HFFc6 (cell line): ENCODE measurements at regions not wholly inside any gene's neighbourhood (a gene's known extent, or its start where the extent isn't known, plus 50 kb on each side); places are given as distances from the start of the nearest gene placed in this dataset.
A peak's percentile ranks its signal among the peaks of the same experiment; 100 is the strongest.

Experiments
- DNase-seq: peaks from one replicate; pipeline ENCODE4 v3.0.0-alpha.2; 2018
- H3K27ac Mint-ChIP-seq: 2 replicates; pipeline ENCODE4 v1.8.0; 2020; ENCODE audit warnings: mild to moderate bottlenecking, mixed read lengths
- H3K27me3 Mint-ChIP-seq: 2 replicates; pipeline ENCODE4 v1.8.0; 2021; ENCODE audit warnings: mild to moderate bottlenecking, moderate library complexity, mixed read lengths; ENCODE audit not compliant: insufficient read depth
- H3K36me3 Mint-ChIP-seq: 2 replicates; pipeline ENCODE4 v1.8.0; 2021; ENCODE audit warnings: low read depth, mixed read lengths
- H3K4me1 Mint-ChIP-seq: 2 replicates; pipeline ENCODE4 v1.8.0; 2020; ENCODE audit warnings: low read depth, mixed read lengths
- H3K4me3 Mint-ChIP-seq: 2 replicates; pipeline ENCODE4 v1.8.0; 2020; ENCODE audit warnings: mild to moderate bottlenecking, moderate library complexity, mixed read lengths
- H3K9me3 Mint-ChIP-seq: 2 replicates; pipeline ENCODE4 v1.8.0; 2020; ENCODE audit warnings: mild to moderate bottlenecking, mixed read lengths
- TF ChIP-seq, protein P1 (sequence below): fragments of 200-600 bp; sonication (generic); IDR thresholded peaks from 2 replicates; pipeline ENCODE4 v1.5.0; 2021; ENCODE audit warnings: antibody characterized with exemption, mild to moderate bottlenecking

DNA sequence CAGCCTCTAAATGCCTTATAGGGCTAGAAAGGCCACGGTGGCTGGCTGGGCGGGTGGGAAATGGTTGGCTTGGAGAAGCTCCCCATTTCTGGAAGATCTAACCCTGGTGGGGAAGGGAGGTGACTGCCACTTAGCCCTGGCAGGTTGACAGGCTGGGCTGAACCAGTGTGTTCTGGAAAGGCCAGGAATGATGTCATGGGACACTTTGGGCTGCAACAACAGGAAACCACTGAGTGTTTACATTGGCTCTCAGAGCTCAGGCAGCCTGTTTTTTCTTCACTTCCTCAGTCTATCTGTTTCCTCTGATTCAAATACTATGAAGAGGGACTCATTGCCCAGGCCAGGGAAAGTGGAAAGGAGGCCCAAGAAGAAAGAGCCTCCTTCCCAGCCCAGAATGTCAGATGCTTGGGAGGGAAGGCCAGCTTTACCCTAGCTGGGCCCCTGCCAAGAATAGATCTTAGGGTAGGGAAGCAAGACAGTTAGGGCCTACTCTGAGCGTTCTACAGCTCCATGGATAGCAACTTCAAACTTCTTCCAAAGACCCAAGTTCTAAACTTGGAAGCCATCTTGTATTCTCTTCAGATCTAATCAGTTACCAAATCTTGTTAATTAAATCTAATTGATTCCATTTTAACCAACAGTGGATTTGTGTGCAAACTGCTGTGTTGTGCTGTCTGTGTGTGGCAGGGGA lies 65.8 kb upstream of the MSN start:
- H3K27me3 Mint-ChIP-seq: no peaks in the 10 kb centered on the region; the same call in 1 of the 2 replicates
- H3K4me3 Mint-ChIP-seq: peak overlapping the region; percentile 20; the same call in 1 of the 2 replicates
- peak; percentile 77 for DNase-seq
- peaks cover 56% of the 10 kb centered on the region for H3K4me1 Mint-ChIP-seq
- peak overlapping the region; percentile 83 for H3K27ac Mint-ChIP-seq
- TF ChIP-seq, protein P1, sequence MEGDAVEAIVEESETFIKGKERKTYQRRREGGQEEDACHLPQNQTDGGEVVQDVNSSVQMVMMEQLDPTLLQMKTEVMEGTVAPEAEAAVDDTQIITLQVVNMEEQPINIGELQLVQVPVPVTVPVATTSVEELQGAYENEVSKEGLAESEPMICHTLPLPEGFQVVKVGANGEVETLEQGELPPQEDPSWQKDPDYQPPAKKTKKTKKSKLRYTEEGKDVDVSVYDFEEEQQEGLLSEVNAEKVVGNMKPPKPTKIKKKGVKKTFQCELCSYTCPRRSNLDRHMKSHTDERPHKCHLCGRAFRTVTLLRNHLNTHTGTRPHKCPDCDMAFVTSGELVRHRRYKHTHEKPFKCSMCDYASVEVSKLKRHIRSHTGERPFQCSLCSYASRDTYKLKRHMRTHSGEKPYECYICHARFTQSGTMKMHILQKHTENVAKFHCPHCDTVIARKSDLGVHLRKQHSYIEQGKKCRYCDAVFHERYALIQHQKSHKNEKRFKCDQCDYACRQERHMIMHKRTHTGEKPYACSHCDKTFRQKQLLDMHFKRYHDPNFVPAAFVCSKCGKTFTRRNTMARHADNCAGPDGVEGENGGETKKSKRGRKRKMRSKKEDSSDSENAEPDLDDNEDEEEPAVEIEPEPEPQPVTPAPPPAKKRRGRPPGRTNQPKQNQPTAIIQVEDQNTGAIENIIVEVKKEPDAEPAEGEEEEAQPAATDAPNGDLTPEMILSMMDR: peak; percentile 30; the same call in 1 of the 2 replicates
- H3K36me3 Mint-ChIP-seq: no peaks in the 10 kb centered on the region
- no peaks in the 10 kb centered on the region for H3K9me3 Mint-ChIP-seq

DNA sequence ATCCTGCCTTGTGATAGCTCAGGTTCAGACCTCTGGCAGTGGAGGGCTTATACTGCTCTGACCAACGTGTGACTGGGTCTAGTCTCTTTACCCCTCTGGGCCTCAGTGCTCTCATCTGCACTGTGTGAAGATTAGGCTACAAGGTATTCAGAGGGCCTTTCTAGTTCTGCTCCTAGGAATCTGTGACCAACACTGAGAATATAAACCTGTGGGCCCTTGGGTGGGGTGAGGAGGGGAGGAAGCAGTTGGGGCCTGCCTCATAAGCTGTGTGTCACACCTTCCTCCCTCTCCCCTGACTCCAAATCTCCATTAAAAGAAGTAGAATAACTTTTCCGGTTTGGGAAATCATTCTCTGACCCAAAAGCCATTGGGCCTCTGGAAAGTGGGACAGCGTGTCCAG lies 66.3 kb upstream of the MSN start:
- Mint-ChIP-seq H3K27ac (peak overlapping the region; percentile 83), H3K4me1 (peaks cover 60% of the 10 kb centered on the region), H3K27me3 (no peaks in the 10 kb centered on the region; the same call in 1 of the 2 replicates), H3K4me3 (no peak overlapping the region), H3K9me3 (no peaks in the 10 kb centered on the region), H3K36me3 (no peaks in the 10 kb centered on the region)
- TF ChIP-seq, protein P1: no peak
- no peak for DNase-seq

DNA sequence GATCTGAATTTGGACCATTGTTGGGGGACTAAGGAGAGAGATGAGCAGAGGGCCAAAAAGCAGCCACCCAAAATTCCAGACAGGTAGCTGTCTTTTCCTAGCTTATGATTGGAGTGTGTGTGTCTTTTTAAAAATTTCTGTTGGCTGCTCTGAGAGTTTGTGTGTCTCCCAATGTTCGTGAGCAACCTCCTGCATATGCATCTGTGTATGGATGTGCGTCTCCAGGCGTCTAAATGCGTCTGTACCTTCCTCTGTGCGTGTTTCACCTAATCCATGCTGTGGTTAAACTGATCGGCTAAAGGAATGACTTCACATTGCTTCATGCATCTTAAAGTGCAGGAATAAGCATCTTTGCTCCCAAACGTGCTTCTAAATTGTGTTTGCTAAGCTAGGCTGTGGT lies 65.5 kb upstream of the LAS1L start:
- peaks cover 61% of the 10 kb centered on the region for H3K4me1 Mint-ChIP-seq

DNA sequence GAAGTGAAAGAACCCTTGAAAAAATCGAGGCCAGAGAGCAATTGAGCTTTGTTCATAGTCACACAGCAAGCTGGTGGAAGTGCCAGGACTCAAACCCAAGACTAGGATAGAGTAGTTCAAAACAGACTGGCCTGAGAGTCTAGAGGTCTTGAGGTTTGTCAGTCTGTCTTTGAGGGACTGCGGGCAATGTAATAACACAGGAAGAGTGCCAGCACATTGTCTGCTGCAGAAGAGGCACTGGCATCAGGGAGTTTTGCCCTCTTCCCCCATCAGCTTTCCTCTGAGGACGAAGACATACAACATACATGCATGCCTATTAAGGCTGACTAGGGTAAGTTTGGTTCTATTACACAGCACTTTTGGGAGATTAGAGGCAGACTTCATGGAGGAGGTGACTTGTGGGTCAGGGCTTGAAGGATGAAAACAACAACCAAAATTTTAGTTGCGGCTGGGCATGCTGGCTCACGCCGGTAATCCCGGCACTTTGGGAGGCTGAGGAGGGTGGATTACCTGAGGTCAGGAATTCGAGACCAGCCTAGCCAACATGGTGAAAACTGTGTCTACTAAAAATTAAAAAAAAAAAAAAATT lies 64.1 kb upstream of the LAS1L start:
- H3K4me1 Mint-ChIP-seq: peaks cover 53% of the 10 kb centered on the region
- no peak overlapping the region for H3K27ac Mint-ChIP-seq
- no peak for DNase-seq
- H3K36me3 Mint-ChIP-seq: no peaks in the 10 kb centered on the region
- no peaks in the 10 kb centered on the region; the same call in none of the 2 replicates for H3K27me3 Mint-ChIP-seq
- H3K9me3 Mint-ChIP-seq: no peaks in the 10 kb centered on the region
- H3K4me3 Mint-ChIP-seq: no peak overlapping the region
- TF ChIP-seq, protein P1: no peak

More for the DNA sequence above, 65.5 kb upstream of the LAS1L start:
- Mint-ChIP-seq H3K4me3 (no peak overlapping the region), H3K27me3 (no peaks in the 10 kb centered on the region; the same call in 1 of the 2 replicates), H3K27ac (no peak overlapping the region), H3K36me3 (no peaks in the 10 kb centered on the region), H3K9me3 (no peaks in the 10 kb centered on the region)
- no peak for DNase-seq
- TF ChIP-seq, protein P1: no peak

DNA sequence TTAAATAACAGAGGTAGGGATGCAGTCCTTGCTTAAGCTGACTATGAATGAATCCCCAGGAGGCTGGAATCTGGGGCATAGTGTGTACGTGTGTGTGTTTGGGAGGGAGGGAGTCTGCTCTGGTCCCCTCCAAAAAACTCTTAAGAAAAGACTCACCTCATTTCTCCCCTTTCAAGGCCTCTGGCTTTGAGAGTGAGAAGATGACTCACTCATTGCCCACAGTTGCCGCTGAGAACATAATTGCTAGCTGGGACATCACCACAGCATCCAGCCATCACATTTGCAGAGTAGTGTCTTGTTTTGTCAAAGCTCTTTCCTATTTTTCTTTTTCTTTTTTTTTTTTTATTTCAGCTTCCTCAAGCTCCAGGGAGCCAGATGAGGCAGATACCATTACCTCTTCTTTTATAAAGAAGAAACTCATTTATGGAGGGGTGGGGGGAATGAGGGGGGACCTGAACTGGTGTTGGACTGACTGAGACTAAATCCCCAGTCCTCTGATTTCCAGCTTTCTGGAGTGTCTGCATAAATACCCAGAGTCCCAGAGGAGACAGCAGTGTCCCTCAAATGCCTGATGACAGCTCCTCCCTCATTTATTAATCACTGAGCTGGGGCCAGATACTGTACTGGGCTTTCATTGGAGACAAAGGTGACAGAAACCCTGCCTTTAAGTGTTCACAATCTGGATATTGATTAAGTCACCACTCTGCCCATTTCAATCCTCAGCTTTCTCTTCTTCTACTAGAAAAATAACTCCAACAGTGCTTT lies 61.9 kb upstream of the LAS1L start:
- DNase-seq: peak; percentile 42
- H3K27me3 Mint-ChIP-seq: no peaks in the 10 kb centered on the region; the same call in none of the 2 replicates
- H3K27ac Mint-ChIP-seq: peak overlapping the region; percentile 83

More for the DNA sequence above, 61.9 kb upstream of the LAS1L start:
- Mint-ChIP-seq H3K4me3 (peak overlapping the region; percentile 51), H3K9me3 (no peaks in the 10 kb centered on the region), H3K4me1 (peaks cover 41% of the 10 kb centered on the region), H3K36me3 (no peaks in the 10 kb centered on the region)
- TF ChIP-seq, protein P1: no peak
